ENCODE measurements at regions not wholly inside any gene's neighbourhood (a gene's known extent, or its start where the extent isn't known, plus 50 kb on each side); places are given as distances from the start of the nearest gene placed in this dataset.
A peak's percentile ranks its signal among the peaks of the same experiment; 100 is the strongest.

DNA sequence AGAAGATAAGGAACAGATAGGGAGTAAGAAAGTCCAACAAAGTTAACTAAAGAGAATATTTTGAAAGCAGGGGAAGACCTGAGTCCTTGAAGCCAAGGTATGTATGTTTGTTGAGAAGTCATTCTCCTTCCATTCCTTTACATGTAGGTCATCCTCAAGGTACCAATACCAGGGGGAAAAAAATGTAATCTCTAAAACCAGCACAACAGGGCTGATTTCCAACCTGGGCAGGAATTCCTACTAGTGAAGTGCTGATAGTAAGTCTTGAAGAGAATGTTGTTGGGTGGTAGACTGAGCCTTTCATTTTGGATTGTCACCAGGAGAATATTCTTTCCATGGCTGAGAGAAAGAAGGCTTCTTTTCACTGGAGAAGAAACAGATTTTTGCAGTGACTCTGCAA, 117.1 kb upstream of the ZNF462 start:
- TF ChIP-seq, protein P1, sequence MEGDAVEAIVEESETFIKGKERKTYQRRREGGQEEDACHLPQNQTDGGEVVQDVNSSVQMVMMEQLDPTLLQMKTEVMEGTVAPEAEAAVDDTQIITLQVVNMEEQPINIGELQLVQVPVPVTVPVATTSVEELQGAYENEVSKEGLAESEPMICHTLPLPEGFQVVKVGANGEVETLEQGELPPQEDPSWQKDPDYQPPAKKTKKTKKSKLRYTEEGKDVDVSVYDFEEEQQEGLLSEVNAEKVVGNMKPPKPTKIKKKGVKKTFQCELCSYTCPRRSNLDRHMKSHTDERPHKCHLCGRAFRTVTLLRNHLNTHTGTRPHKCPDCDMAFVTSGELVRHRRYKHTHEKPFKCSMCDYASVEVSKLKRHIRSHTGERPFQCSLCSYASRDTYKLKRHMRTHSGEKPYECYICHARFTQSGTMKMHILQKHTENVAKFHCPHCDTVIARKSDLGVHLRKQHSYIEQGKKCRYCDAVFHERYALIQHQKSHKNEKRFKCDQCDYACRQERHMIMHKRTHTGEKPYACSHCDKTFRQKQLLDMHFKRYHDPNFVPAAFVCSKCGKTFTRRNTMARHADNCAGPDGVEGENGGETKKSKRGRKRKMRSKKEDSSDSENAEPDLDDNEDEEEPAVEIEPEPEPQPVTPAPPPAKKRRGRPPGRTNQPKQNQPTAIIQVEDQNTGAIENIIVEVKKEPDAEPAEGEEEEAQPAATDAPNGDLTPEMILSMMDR (IDR thresholded peaks at IDR 0.05; ENCODE audit: insufficient read depth, low read depth, low read length, missing control alignments): no peak
- H3K4me3 ChIP-seq (ENCODE audit: low read depth, low read length): no peak overlapping the region
- DNase-seq (ENCODE audit: low read depth): no peak

GRCh38 chr9:106751681-106752080, 111.3 kb upstream of the ZNF462 start:
- TF ChIP-seq, protein P1 (IDR thresholded peaks at IDR 0.05; ENCODE audit: insufficient read depth, low read depth, low read length, missing control alignments): no peak
- DNase-seq (ENCODE audit: low read depth): no peak
- H3K4me3 ChIP-seq (ENCODE audit: low read depth, low read length): no peak overlapping the region

DNA sequence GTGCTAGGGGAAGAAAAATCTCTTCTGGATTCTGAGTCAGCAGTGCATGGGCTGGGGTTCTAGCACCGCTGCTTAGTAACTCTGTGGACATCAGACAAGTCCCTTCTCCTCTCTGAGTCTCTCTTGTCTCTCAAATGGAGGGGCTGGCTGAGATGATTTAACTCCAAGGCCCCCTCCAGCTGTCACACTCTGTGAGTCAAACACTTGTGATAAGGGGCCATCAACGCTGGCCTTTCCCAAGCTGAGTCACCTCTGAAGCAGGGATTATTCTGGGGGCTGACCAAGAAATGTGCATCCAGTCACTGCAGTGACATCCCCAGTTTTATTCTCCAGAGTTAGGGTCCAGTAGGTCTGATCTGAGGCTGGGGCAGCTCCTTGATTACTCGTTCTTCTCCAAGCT, 110.4 kb upstream of the ZNF462 start:
- no peak overlapping the region for H3K4me3 ChIP-seq (ENCODE audit: low read depth, low read length)
- TF ChIP-seq, protein P1 (IDR thresholded peaks at IDR 0.05; ENCODE audit: insufficient read depth, low read depth, low read length, missing control alignments): no peak
- DNase-seq (ENCODE audit: low read depth): peak; percentile 23

- TF ChIP-seq, protein P1 (IDR thresholded peaks at IDR 0.05; ENCODE audit: insufficient read depth, low read depth, low read length, missing control alignments): no peak
- DNase-seq (ENCODE audit: low read depth): peak; percentile 93
- no peak overlapping the region for H3K4me3 ChIP-seq (ENCODE audit: low read depth, low read length)
Measured at GRCh38 chr9:106753155-106753671, 109.8 kb upstream of the ZNF462 start.

DNA sequence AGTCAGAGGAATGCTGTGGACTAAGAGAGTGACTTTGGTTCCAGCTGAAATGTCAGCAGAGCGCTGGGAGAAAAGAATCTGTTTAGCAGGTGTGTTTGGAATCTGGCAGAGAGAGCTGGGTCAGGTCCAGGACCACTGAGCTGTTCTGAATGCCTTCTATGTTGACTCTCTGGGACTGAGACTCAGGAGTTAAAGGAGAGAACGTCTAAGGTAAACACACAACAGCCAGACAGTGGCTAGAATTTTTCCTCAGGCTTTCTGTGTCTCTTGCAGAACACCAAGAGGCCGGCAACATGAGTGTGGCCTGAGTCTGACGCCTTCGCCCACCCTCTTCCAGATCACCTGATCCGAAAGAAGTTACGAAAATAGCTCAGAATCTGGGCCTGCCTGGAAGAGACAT, 107.2 kb upstream of the ZNF462 start:
- H3K4me3 ChIP-seq (ENCODE audit: low read depth, low read length): no peak overlapping the region
- DNase-seq (ENCODE audit: low read depth): no peak
- TF ChIP-seq, protein P1 (IDR thresholded peaks at IDR 0.05; ENCODE audit: insufficient read depth, low read depth, low read length, missing control alignments): no peak

- DNase-seq (ENCODE audit: low read depth): no peak
- no peak overlapping the region for H3K4me3 ChIP-seq (ENCODE audit: low read depth, low read length)
- TF ChIP-seq, protein P1 (IDR thresholded peaks at IDR 0.05; ENCODE audit: insufficient read depth, low read depth, low read length, missing control alignments): no peak
Measured at GRCh38 chr9:106757514-106757913, 105.5 kb upstream of the ZNF462 start.

GRCh38 chr9:106758911-106759310, 104.1 kb upstream of the ZNF462 start:
- peak; percentile 46 for DNase-seq (ENCODE audit: low read depth)
- TF ChIP-seq, protein P1 (IDR thresholded peaks at IDR 0.05; ENCODE audit: insufficient read depth, low read depth, low read length, missing control alignments): no peak

More at GRCh38 chr9:106758911-106759310, 104.1 kb upstream of the ZNF462 start:
- no peak overlapping the region for H3K4me3 ChIP-seq (ENCODE audit: low read depth, low read length)

All from GM12865 (cell line).